Body of pancreas (tissue), 4 donors: ENCODE measurements at regions not wholly inside any gene's neighbourhood (a gene's known extent, or its start where the extent isn't known, plus 50 kb on each side); places are given as distances from the start of the nearest gene placed in this dataset.

Experiments
- POLR2A ChIP-seq, 3 donors: fragments of 450-650 bp; IDR thresholded peaks; one replicate each; pipeline ENCODE4 v1.6.1; 2016; ENCODE audit warnings: antibody characterized with exemption in 3 of 3, mild to moderate bottlenecking in 2 of 3
- TF ChIP-seq, protein P1 (sequence below), 7 experiments: fragments of 450-650 bp in 4 of 7; fragments of 200-600 bp in 3 of 7; sonication (generic) in 3 of 7; IDR thresholded peaks; one replicate each; pipeline ENCODE4 v1.5.1; 2016 to 2019; ENCODE audit warnings: antibody characterized with exemption in 7 of 7

- TF ChIP-seq POLR2A (IDR thresholded peaks at IDR 0.05), result no peak
- TF ChIP-seq, protein P1, sequence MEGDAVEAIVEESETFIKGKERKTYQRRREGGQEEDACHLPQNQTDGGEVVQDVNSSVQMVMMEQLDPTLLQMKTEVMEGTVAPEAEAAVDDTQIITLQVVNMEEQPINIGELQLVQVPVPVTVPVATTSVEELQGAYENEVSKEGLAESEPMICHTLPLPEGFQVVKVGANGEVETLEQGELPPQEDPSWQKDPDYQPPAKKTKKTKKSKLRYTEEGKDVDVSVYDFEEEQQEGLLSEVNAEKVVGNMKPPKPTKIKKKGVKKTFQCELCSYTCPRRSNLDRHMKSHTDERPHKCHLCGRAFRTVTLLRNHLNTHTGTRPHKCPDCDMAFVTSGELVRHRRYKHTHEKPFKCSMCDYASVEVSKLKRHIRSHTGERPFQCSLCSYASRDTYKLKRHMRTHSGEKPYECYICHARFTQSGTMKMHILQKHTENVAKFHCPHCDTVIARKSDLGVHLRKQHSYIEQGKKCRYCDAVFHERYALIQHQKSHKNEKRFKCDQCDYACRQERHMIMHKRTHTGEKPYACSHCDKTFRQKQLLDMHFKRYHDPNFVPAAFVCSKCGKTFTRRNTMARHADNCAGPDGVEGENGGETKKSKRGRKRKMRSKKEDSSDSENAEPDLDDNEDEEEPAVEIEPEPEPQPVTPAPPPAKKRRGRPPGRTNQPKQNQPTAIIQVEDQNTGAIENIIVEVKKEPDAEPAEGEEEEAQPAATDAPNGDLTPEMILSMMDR (IDR thresholded peaks at IDR 0.05), result no peak
Observed at GRCh38 chr3:67278015-67278618, 280.0 kb downstream of the KBTBD8 start.
